ENCODE measurements at regions not wholly inside any gene's neighbourhood (a gene's known extent, or its start where the extent isn't known, plus 50 kb on each side); places are given as distances from the start of the nearest gene placed in this dataset.

DNA sequence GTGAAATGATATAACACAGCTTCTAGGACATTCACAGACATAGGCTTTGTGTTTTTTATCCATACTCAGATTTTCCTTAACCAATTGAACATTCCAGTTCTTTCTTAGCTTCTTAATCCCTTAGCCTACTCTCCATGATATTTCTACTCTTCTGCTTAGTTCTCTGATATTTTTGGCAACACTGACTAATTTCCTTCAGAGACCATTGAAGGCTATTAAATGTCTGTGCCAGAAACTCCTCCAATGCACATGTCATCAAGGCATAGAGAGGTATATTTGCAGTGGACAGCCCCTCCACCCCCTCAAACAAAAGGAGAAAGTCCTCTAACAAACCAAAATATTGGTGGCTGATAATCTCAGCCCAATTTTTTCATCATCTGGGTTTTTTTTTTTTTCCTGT lies 105.9 kb upstream of the TSC22D2 start:
- no peaks in the 10 kb centered on the region for H3K36me3 Mint-ChIP-seq
- no peak overlapping the region for H3K4me3 Mint-ChIP-seq
- TF ChIP-seq ZNF281 (CRISPR knock-in tag; IDR thresholded peaks at IDR 0.05) (no peak), ELF4 (CRISPR knock-in tag; IDR thresholded peaks at IDR 0.05; ENCODE audit: low read depth) (no peak), NR3C1 (CRISPR knock-in tag; conservative IDR thresholded peaks at IDR 0.05; ENCODE audit: low read depth) (no peak), NR1H2 (CRISPR knock-in tag; IDR thresholded peaks at IDR 0.05) (no peak), FOXJ3 (CRISPR knock-in tag; IDR thresholded peaks at IDR 0.05; ENCODE audit: borderline replicate concordance) (no peak), ZNF416 (CRISPR knock-in tag; IDR thresholded peaks at IDR 0.05) (no peak), SOX15 (CRISPR knock-in tag; IDR thresholded peaks at IDR 0.05) (no peak), CREB1 (CRISPR knock-in tag; IDR thresholded peaks at IDR 0.05) (no peak), JAZF1 (CRISPR knock-in tag; IDR thresholded peaks at IDR 0.05) (no peak), GTF2I (CRISPR knock-in tag; conservative IDR thresholded peaks at IDR 0.05) (no peak), ZNF138 (CRISPR knock-in tag; conservative IDR thresholded peaks at IDR 0.05) (no peak), ZNF396 (CRISPR knock-in tag; IDR thresholded peaks at IDR 0.05; ENCODE audit: borderline replicate concordance) (no peak)
- TF ChIP-seq, protein P1, sequence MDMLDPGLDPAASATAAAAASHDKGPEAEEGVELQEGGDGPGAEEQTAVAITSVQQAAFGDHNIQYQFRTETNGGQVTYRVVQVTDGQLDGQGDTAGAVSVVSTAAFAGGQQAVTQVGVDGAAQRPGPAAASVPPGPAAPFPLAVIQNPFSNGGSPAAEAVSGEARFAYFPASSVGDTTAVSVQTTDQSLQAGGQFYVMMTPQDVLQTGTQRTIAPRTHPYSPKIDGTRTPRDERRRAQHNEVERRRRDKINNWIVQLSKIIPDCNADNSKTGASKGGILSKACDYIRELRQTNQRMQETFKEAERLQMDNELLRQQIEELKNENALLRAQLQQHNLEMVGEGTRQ (CRISPR knock-in tag; IDR thresholded peaks at IDR 0.05), result no peak
- TF ChIP-seq, protein P2, sequence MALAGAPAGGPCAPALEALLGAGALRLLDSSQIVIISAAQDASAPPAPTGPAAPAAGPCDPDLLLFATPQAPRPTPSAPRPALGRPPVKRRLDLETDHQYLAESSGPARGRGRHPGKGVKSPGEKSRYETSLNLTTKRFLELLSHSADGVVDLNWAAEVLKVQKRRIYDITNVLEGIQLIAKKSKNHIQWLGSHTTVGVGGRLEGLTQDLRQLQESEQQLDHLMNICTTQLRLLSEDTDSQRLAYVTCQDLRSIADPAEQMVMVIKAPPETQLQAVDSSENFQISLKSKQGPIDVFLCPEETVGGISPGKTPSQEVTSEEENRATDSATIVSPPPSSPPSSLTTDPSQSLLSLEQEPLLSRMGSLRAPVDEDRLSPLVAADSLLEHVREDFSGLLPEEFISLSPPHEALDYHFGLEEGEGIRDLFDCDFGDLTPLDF (CRISPR knock-in tag; IDR thresholded peaks at IDR 0.05), result no peak
- TF ChIP-seq, protein P3, sequence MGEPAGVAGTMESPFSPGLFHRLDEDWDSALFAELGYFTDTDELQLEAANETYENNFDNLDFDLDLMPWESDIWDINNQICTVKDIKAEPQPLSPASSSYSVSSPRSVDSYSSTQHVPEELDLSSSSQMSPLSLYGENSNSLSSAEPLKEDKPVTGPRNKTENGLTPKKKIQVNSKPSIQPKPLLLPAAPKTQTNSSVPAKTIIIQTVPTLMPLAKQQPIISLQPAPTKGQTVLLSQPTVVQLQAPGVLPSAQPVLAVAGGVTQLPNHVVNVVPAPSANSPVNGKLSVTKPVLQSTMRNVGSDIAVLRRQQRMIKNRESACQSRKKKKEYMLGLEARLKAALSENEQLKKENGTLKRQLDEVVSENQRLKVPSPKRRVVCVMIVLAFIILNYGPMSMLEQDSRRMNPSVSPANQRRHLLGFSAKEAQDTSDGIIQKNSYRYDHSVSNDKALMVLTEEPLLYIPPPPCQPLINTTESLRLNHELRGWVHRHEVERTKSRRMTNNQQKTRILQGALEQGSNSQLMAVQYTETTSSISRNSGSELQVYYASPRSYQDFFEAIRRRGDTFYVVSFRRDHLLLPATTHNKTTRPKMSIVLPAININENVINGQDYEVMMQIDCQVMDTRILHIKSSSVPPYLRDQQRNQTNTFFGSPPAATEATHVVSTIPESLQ (CRISPR knock-in tag; IDR thresholded peaks at IDR 0.05), result no peak
- ChIA-PET POLR2A (no interaction called here), CTCF (interaction anchor here (2.0 kb wide), 1 partner anchor 16 kb away, joined by 4 read pairs; no protein-coding TSS in a partner anchor)
- no peak for DNase-seq (ENCODE audit: low spot score)
- ATAC-seq, result no peak
- peaks cover 21% of the 10 kb centered on the region for H3K4me1 Mint-ChIP-seq
- H3K27ac Mint-ChIP-seq, result no peak overlapping the region
- no peaks in the 10 kb centered on the region for H3K9me3 Mint-ChIP-seq
- no peaks in the 10 kb centered on the region for H3K27me3 Mint-ChIP-seq (ENCODE audit: low read depth)

DNA sequence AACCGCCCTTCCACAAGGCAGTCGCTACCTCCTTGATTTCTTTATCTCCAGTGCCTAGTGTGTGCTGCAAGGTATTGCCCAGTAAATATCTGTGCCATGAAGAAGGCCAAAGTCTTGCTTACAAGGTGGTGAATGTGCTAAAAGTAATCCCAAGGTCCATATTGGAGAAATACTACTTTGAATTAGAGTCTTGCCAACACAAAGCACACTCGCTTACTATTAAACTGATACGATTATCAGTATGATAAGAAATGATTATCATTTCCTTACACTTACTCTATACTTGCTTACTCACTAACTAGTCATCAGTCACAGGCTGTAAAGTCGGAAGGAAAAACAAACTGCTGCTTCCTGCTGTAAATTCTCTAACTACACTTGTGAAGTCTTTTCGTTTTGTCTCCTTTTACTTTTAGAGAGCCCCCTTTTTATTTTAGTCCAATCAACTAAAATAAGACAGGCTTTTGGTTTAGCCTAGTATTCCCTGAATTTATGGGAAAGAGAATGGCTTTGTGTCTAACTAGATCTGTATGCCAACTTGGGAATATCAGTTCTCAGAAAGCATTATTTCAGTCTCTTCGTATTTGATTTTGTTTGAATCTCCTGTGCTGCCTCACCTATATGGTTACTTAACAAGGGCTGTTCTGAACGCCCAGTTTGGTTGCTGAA lies 107.1 kb upstream of the TSC22D2 start:
- H3K27me3 Mint-ChIP-seq (ENCODE audit: low read depth), result no peaks in the 10 kb centered on the region
- DNase-seq (ENCODE audit: low spot score) (no peak), ATAC-seq (no peak)
- no peak overlapping the region for H3K4me3 Mint-ChIP-seq
- H3K27ac Mint-ChIP-seq, result peak overlapping the region; percentile 46; the same call in 1 of the 2 replicates
- no peaks in the 10 kb centered on the region for H3K36me3 Mint-ChIP-seq
- no peaks in the 10 kb centered on the region for H3K9me3 Mint-ChIP-seq
- CTCF ChIA-PET, result interaction anchor here (2.0 kb wide), 1 partner anchor 14 kb away, joined by 4 read pairs; no protein-coding TSS in a partner anchor
- POLR2A ChIA-PET, result no interaction called here
- peaks cover 34% of the 10 kb centered on the region for H3K4me1 Mint-ChIP-seq
- TF ChIP-seq, protein P1 (CRISPR knock-in tag; IDR thresholded peaks at IDR 0.05), result no peak
- TF ChIP-seq E2F5 (CRISPR knock-in tag; IDR thresholded peaks at IDR 0.05), result no peak
- TF ChIP-seq, protein P4, sequence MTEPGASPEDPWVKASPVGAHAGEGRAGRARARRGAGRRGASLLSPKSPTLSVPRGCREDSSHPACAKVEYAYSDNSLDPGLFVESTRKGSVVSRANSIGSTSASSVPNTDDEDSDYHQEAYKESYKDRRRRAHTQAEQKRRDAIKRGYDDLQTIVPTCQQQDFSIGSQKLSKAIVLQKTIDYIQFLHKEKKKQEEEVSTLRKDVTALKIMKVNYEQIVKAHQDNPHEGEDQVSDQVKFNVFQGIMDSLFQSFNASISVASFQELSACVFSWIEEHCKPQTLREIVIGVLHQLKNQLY (CRISPR knock-in tag; IDR thresholded peaks at IDR 0.05), result no peak
- no peak for TF ChIP-seq GTF2I (CRISPR knock-in tag; conservative IDR thresholded peaks at IDR 0.05)
- TF ChIP-seq RORB (CRISPR knock-in tag; IDR thresholded peaks at IDR 0.05), result no peak
- TF ChIP-seq CTCF (IDR thresholded peaks at IDR 0.05), result no peak
- TF ChIP-seq MYBL2 (CRISPR knock-in tag; IDR thresholded peaks at IDR 0.05), result no peak
